ENCODE measurements at regions not wholly inside any gene's neighbourhood (a gene's known extent, or its start where the extent isn't known, plus 50 kb on each side); places are given as distances from the start of the nearest gene placed in this dataset.
A peak's percentile ranks its signal among the peaks of the same experiment; 100 is the strongest.
"Not testable (repeated sequence)": the region's sequence is repeated elsewhere in the genome, so short reads cannot be mapped to it uniquely, and the experiment has no call there.

- not testable (repeated sequence) for H3K36me3 Mint-ChIP-seq; H3K27ac Mint-ChIP-seq; DNase-seq (ENCODE audit: low spot score); ATAC-seq; H3K4me1 Mint-ChIP-seq (ENCODE audit: low read depth in 2 of 2); H3K4me3 Mint-ChIP-seq; H3K9me3 Mint-ChIP-seq; H3K27me3 Mint-ChIP-seq
These were observed 335.6 kb downstream of the CRPPA start for GRCh38 chr7:16085780-16086179.

- Mint-ChIP-seq H3K4me1 (ENCODE audit: low read depth in 2 of 2) (peaks cover 2 to 3% of the 10 kb centered on the region in 2 donors), H3K36me3 (no peaks in the 10 kb centered on the region), H3K27ac (no peak overlapping the region), H3K9me3 (no peaks in the 10 kb centered on the region), H3K27me3 (no peaks in the 10 kb centered on the region), H3K4me3 (no peak overlapping the region)
- no peak for DNase-seq (ENCODE audit: low spot score)
- no peak for ATAC-seq
These were observed 336.5 kb downstream of the CRPPA start for GRCh38 chr7:16084875-16085274.

- no peak for DNase-seq (ENCODE audit: low spot score)
- peaks cover 6 to 8% of the 10 kb centered on the region in 2 donors for H3K4me1 Mint-ChIP-seq (ENCODE audit: low read depth in 2 of 2)
- H3K27ac Mint-ChIP-seq = no peak overlapping the region
- no peaks in the 10 kb centered on the region for H3K27me3 Mint-ChIP-seq
- no peaks in the 10 kb centered on the region for H3K36me3 Mint-ChIP-seq
- no peak for ATAC-seq
- H3K9me3 Mint-ChIP-seq = no peaks in the 10 kb centered on the region
- no peak overlapping the region for H3K4me3 Mint-ChIP-seq
These were observed 337.0 kb downstream of the CRPPA start for GRCh38 chr7:16084370-16084769.

- ATAC-seq = no peak
- no peak overlapping the region for H3K27ac Mint-ChIP-seq
- H3K9me3 Mint-ChIP-seq = no peaks in the 10 kb centered on the region
- peaks cover 10 to 12% of the 10 kb centered on the region in 2 donors for H3K4me1 Mint-ChIP-seq (ENCODE audit: low read depth in 2 of 2)
- H3K4me3 Mint-ChIP-seq = no peak overlapping the region
- no peak for DNase-seq (ENCODE audit: low spot score)
- no peaks in the 10 kb centered on the region for H3K36me3 Mint-ChIP-seq
- no peaks in the 10 kb centered on the region for H3K27me3 Mint-ChIP-seq
These were observed 337.4 kb downstream of the CRPPA start for GRCh38 chr7:16083931-16084330.

GRCh38 chr7:16080131-16080530 lies 341.2 kb downstream of the CRPPA start:
- no peak overlapping the region for H3K4me3 Mint-ChIP-seq
- no peak for ATAC-seq

GRCh38 chr7:16079723-16080122 lies 341.6 kb downstream of the CRPPA start:
- DNase-seq (ENCODE audit: low spot score) (no peak), ATAC-seq (peak in 1 of 2 donors; percentile 51)
- peaks cover 13 to 14% of the 10 kb centered on the region in 2 donors for H3K4me1 Mint-ChIP-seq (ENCODE audit: low read depth in 2 of 2)
- H3K36me3 Mint-ChIP-seq = no peaks in the 10 kb centered on the region
- no peak overlapping the region for H3K27ac Mint-ChIP-seq
- H3K9me3 Mint-ChIP-seq = no peaks in the 10 kb centered on the region
- H3K27me3 Mint-ChIP-seq = no peaks in the 10 kb centered on the region
- no peak overlapping the region for H3K4me3 Mint-ChIP-seq

More at GRCh38 chr7:16080131-16080530, 341.2 kb downstream of the CRPPA start:
- Mint-ChIP-seq H3K9me3 (no peaks in the 10 kb centered on the region), H3K27me3 (no peaks in the 10 kb centered on the region), H3K27ac (no peak overlapping the region), H3K4me1 (ENCODE audit: low read depth in 2 of 2) (peaks cover 13 to 14% of the 10 kb centered on the region in 2 donors), H3K36me3 (no peaks in the 10 kb centered on the region)
- DNase-seq (ENCODE audit: low spot score) = no peak

- Mint-ChIP-seq H3K9me3 (no peaks in the 10 kb centered on the region), H3K4me3 (no peak overlapping the region), H3K27me3 (no peaks in the 10 kb centered on the region), H3K27ac (no peak overlapping the region), H3K36me3 (no peaks in the 10 kb centered on the region), H3K4me1 (ENCODE audit: low read depth in 2 of 2) (peaks cover 13 to 14% of the 10 kb centered on the region in 2 donors)
- no peak for DNase-seq (ENCODE audit: low spot score)
- ATAC-seq = no peak
These were observed 343.0 kb downstream of the CRPPA start for GRCh38 chr7:16078076-16078952.

GRCh38 chr7:16071246-16071857 lies 350.0 kb downstream of the CRPPA start:
- H3K4me1 Mint-ChIP-seq (ENCODE audit: low read depth in 2 of 2) = no peaks in the 10 kb centered on the region
- H3K4me3 Mint-ChIP-seq = no peak overlapping the region
- peaks cover 0 to 7% of the 10 kb centered on the region in 2 donors for H3K27me3 Mint-ChIP-seq
- H3K27ac Mint-ChIP-seq = no peak overlapping the region
- no peaks in the 10 kb centered on the region for H3K36me3 Mint-ChIP-seq
- ATAC-seq (no peak), DNase-seq (ENCODE audit: low spot score) (no peak)
- no peaks in the 10 kb centered on the region for H3K9me3 Mint-ChIP-seq

GRCh38 chr7:16070806-16071205 lies 350.5 kb downstream of the CRPPA start:
- peaks cover 0 to 7% of the 10 kb centered on the region in 2 donors for H3K27me3 Mint-ChIP-seq
- H3K36me3 Mint-ChIP-seq = no peaks in the 10 kb centered on the region
- H3K4me1 Mint-ChIP-seq (ENCODE audit: low read depth in 2 of 2) = no peaks in the 10 kb centered on the region
- H3K4me3 Mint-ChIP-seq = no peak overlapping the region
- no peaks in the 10 kb centered on the region for H3K9me3 Mint-ChIP-seq
- DNase-seq (ENCODE audit: low spot score) = no peak
- no peak overlapping the region for H3K27ac Mint-ChIP-seq
- no peak for ATAC-seq

- H3K27ac Mint-ChIP-seq = no peak overlapping the region
- no peaks in the 10 kb centered on the region for H3K36me3 Mint-ChIP-seq
- H3K4me3 Mint-ChIP-seq = no peak overlapping the region
- no peak for DNase-seq (ENCODE audit: low spot score)
- H3K9me3 Mint-ChIP-seq = no peaks in the 10 kb centered on the region
- no peaks in the 10 kb centered on the region for H3K4me1 Mint-ChIP-seq (ENCODE audit: low read depth in 2 of 2)
- ATAC-seq = no peak
- peaks cover 0 to 7% of the 10 kb centered on the region in 2 donors for H3K27me3 Mint-ChIP-seq
These were observed 351.3 kb downstream of the CRPPA start for GRCh38 chr7:16069998-16070397.

- no peak for DNase-seq (ENCODE audit: low spot score)
- Mint-ChIP-seq H3K27me3 (peaks cover 0 to 7% of the 10 kb centered on the region in 2 donors), H3K9me3 (no peaks in the 10 kb centered on the region), H3K4me3 (no peak overlapping the region), H3K36me3 (no peaks in the 10 kb centered on the region), H3K4me1 (ENCODE audit: low read depth in 2 of 2) (no peaks in the 10 kb centered on the region), H3K27ac (no peak overlapping the region)
- ATAC-seq = no peak
These were observed 353.2 kb downstream of the CRPPA start for GRCh38 chr7:16068183-16068582.

GRCh38 chr7:16067711-16068110 lies 353.6 kb downstream of the CRPPA start:
- Mint-ChIP-seq H3K4me3 (no peak overlapping the region), H3K9me3 (no peaks in the 10 kb centered on the region), H3K27ac (no peak overlapping the region), H3K4me1 (ENCODE audit: low read depth in 2 of 2) (no peaks in the 10 kb centered on the region), H3K27me3 (peaks cover 0 to 7% of the 10 kb centered on the region in 2 donors), H3K36me3 (no peaks in the 10 kb centered on the region)
- ATAC-seq (no peak), DNase-seq (ENCODE audit: low spot score) (no peak)

- H3K36me3 Mint-ChIP-seq = no peaks in the 10 kb centered on the region
- DNase-seq (ENCODE audit: low spot score) (no peak), ATAC-seq (no peak)
- H3K27me3 Mint-ChIP-seq = peaks cover 0 to 7% of the 10 kb centered on the region in 2 donors
- no peaks in the 10 kb centered on the region for H3K9me3 Mint-ChIP-seq
- H3K4me3 Mint-ChIP-seq = no peak overlapping the region
- no peak overlapping the region for H3K27ac Mint-ChIP-seq
- H3K4me1 Mint-ChIP-seq (ENCODE audit: low read depth in 2 of 2) = peaks cover 2 to 5% of the 10 kb centered on the region in 2 donors
These were observed 354.4 kb downstream of the CRPPA start for GRCh38 chr7:16066805-16067459.

- H3K9me3 Mint-ChIP-seq = no peaks in the 10 kb centered on the region
- H3K36me3 Mint-ChIP-seq = no peaks in the 10 kb centered on the region
These were observed 355.4 kb downstream of the CRPPA start for GRCh38 chr7:16065939-16066338.

More at GRCh38 chr7:16065939-16066338, 355.4 kb downstream of the CRPPA start:
- Mint-ChIP-seq H3K27ac (no peak overlapping the region), H3K27me3 (peaks cover 0 to 7% of the 10 kb centered on the region in 2 donors), H3K4me1 (ENCODE audit: low read depth in 2 of 2) (peaks cover 10 to 11% of the 10 kb centered on the region in 2 donors), H3K4me3 (no peak overlapping the region)
- no peak for ATAC-seq
- DNase-seq (ENCODE audit: low spot score) = no peak
